H1 (cell line): ENCODE measurements at regions not wholly inside any gene's neighbourhood (a gene's known extent, or its start where the extent isn't known, plus 50 kb on each side); places are given as distances from the start of the nearest gene placed in this dataset.

Experiments used
- CTCF ChIA-PET: fragments of 300-600 bp; sonication (Branson Sonifier 250); formaldehyde crosslinking; loops from one replicate; lab custom pipeline; 2021; ENCODE audit not compliant: partially characterized antibody; lab: Charles Lee
- POLR2A ChIA-PET: fragments of 300-600 bp; sonication (Branson Sonifier 250); formaldehyde crosslinking; loops from one replicate; lab custom pipeline; 2021; ENCODE audit warnings: inconsistent platforms; ENCODE audit not compliant: partially characterized antibody; lab: Charles Lee
- DNase-seq, 2 experiments: peaks; one replicate each; pipeline versions ENCODE4 v3.0.0 to v3.0.0-alpha.2; 2010 to 2022; ENCODE audit warnings: low spot score in 2 of 2, low read depth in 1 of 2, mixed read lengths in 1 of 2
- FAIRE-seq: peaks from 2 replicates; lab custom pipeline; 2011; peaks lifted over from hg19 to GRCh38; lab: Jason Lieb, UNC
- H2AFZ ChIP-seq: 2 replicates; pipeline ENCODE4 v1.8.1; 2012; ENCODE audit warnings: low read length, inconsistent platforms
- H2AK5ac ChIP-seq: 2 replicates; pipeline ENCODE4 v1.6.1; 2013; ENCODE audit warnings: low read depth, low read length
- H2BK120ac ChIP-seq: replicated peaks from 2 replicates; pipeline ENCODE3; 2013; ENCODE audit warnings: low read depth, low read length, inconsistent platforms
- H2BK12ac ChIP-seq: 2 replicates; pipeline ENCODE4 v1.6.1; 2013; ENCODE audit warnings: low read depth, low read length
- H2BK15ac ChIP-seq: 2 replicates; pipeline ENCODE4 v1.6.1; 2013; ENCODE audit warnings: low read length
- H2BK20ac ChIP-seq: 2 replicates; pipeline ENCODE4 v1.6.1; 2013; ENCODE audit warnings: low read length
- H2BK5ac ChIP-seq: 2 replicates; pipeline ENCODE4 v1.6.1; 2013; ENCODE audit warnings: low read depth, low read length
- H3K14ac ChIP-seq: 2 replicates; pipeline ENCODE4 v1.6.1; 2013; ENCODE audit warnings: inconsistent platforms; ENCODE audit not compliant: insufficient read length
- H3K18ac ChIP-seq: 2 replicates; pipeline ENCODE4 v1.6.1; 2013; ENCODE audit warnings: low read length; ENCODE audit errors: extremely low read depth
- H3K23ac ChIP-seq: 2 replicates; pipeline ENCODE4 v1.6.1; 2013; ENCODE audit warnings: inconsistent platforms; ENCODE audit not compliant: insufficient read length
- H3K23me2 ChIP-seq: 2 replicates; pipeline ENCODE4 v1.6.1; 2013; ENCODE audit warnings: low read depth, low read length
- H3K27ac ChIP-seq: 2 replicates; pipeline ENCODE4 v1.6.1; 2011; ENCODE audit warnings: low read depth, low read length, inconsistent platforms
- H3K27me3 ChIP-seq, 4 experiments: replicated peaks in 1 of 4; 1 replicate in 1 of 4; 2 replicates in 3 of 4; pipeline versions ENCODE4 v1.6.1 to v1.8.1; 2011 to 2013; ENCODE audit warnings: low read length in 3 of 4, mild to moderate bottlenecking in 3 of 4, inconsistent platforms in 2 of 4, mixed read lengths in 2 of 4, moderate library complexity in 1 of 4; ENCODE audit not compliant: control insufficient read depth in 3 of 4, insufficient read depth in 3 of 4; ENCODE audit errors: extremely low read depth in 1 of 4
- H3K36me3 ChIP-seq, 4 experiments: 2 replicates each; pipeline versions ENCODE4 v1.6.1 to v1.8.1; 2011 to 2013; ENCODE audit warnings: mild to moderate bottlenecking in 4 of 4, low read length in 3 of 4, moderate library complexity in 2 of 4, control low read depth in 1 of 4, inconsistent platforms in 1 of 4; ENCODE audit not compliant: insufficient read depth in 4 of 4, control insufficient read depth in 2 of 4
- H3K4ac ChIP-seq: replicated peaks from 2 replicates; pipeline ENCODE3; 2013; ENCODE audit warnings: low read length, low read depth, mixed read lengths, inconsistent platforms; ENCODE audit not compliant: insufficient read length
- H3K4me1 ChIP-seq, 4 experiments: replicated peaks in 1 of 4; 1 replicate in 1 of 4; 2 replicates in 3 of 4; pipeline versions ENCODE4 v1.6.1 to v1.8.1; 2011 to 2013; ENCODE audit warnings: low read length in 3 of 4, inconsistent platforms in 2 of 4, mixed read lengths in 1 of 4; ENCODE audit not compliant: insufficient read depth in 4 of 4, control insufficient read depth in 3 of 4
- H3K4me2 ChIP-seq, 2 experiments: 2 replicates each; pipeline versions ENCODE4 v1.6.1 to v1.8.1; 2011 to 2013; ENCODE audit warnings: low read depth in 2 of 2, low read length in 2 of 2, control low read depth in 1 of 2, inconsistent platforms in 1 of 2, mild to moderate bottlenecking in 1 of 2; ENCODE audit not compliant: insufficient read depth in 1 of 2
- H3K4me3 ChIP-seq, 4 experiments: fragments of 200-600, 300-600 bp in 1 of 4; sonication (generic), shearing (Covaris generic), sonication (Bioruptor Twin) in 1 of 4; 2 replicates each; pipeline versions ENCODE4 v1.5.1 to v1.8.1; 2011 to 2016; ENCODE audit warnings: low read length in 4 of 4, low read depth in 3 of 4, control low read depth in 2 of 4, inconsistent platforms in 2 of 4, mild to moderate bottlenecking in 2 of 4, mixed read lengths in 1 of 4, moderate library complexity in 1 of 4; ENCODE audit not compliant: insufficient read depth in 2 of 4; ENCODE audit errors: extremely low read depth in 1 of 4
- H3K56ac ChIP-seq: replicated peaks from 2 replicates; pipeline ENCODE3; 2013; ENCODE audit warnings: low read depth, mild to moderate bottlenecking, mixed read lengths, low read length, inconsistent platforms; ENCODE audit not compliant: insufficient read length
- H3K79me1 ChIP-seq: 2 replicates; pipeline ENCODE4 v1.6.1; 2013; ENCODE audit warnings: low read depth, low read length, control low read depth
- H3K79me2 ChIP-seq, 2 experiments: 2 replicates each; pipeline versions ENCODE4 v1.6.1 to v1.8.1; 2012 to 2013; ENCODE audit warnings: low read length in 2 of 2, mild to moderate bottlenecking in 2 of 2, inconsistent platforms in 1 of 2; ENCODE audit not compliant: insufficient read depth in 2 of 2, control insufficient read depth in 1 of 2
- H3K9ac ChIP-seq, 4 experiments: replicated peaks in 1 of 4; 1 replicate in 1 of 4; 2 replicates in 3 of 4; pipeline versions ENCODE4 v1.6.1 to v1.8.1; 2011 to 2013; ENCODE audit warnings: low read depth in 3 of 4, low read length in 3 of 4, control low read depth in 2 of 4, mild to moderate bottlenecking in 2 of 4, moderate library complexity in 2 of 4, inconsistent platforms in 1 of 4; ENCODE audit errors: extremely low read depth in 1 of 4
- H3K9me3 ChIP-seq, 2 experiments: 2 replicates each; pipeline versions ENCODE4 v1.6.1 to v1.8.1; 2012 to 2013; ENCODE audit warnings: mild to moderate bottlenecking in 2 of 2, moderate library complexity in 2 of 2, control low read depth in 1 of 2, inconsistent platforms in 1 of 2, low read depth in 1 of 2, low read length in 1 of 2, mixed read lengths in 1 of 2; ENCODE audit not compliant: insufficient read depth in 2 of 2
- H4K20me1 ChIP-seq, 2 experiments: replicated peaks in 1 of 2; 2 replicates each; pipeline versions ENCODE3 to v1.8.1; 2011 to 2013; ENCODE audit warnings: inconsistent platforms in 2 of 2, low read length in 2 of 2, mild to moderate bottlenecking in 1 of 2; ENCODE audit not compliant: insufficient read depth in 2 of 2, control insufficient read depth in 1 of 2
- H4K5ac ChIP-seq: 2 replicates; pipeline ENCODE4 v1.6.1; 2013; ENCODE audit warnings: low read length, low read depth, mixed read lengths, inconsistent platforms; ENCODE audit not compliant: insufficient read length
- H4K8ac ChIP-seq: 2 replicates; pipeline ENCODE4 v1.8.0; 2013; ENCODE audit warnings: mild to moderate bottlenecking, moderate library complexity, low read length, inconsistent platforms; ENCODE audit not compliant: insufficient read depth; ENCODE audit errors: extremely low read depth
- H4K91ac ChIP-seq: replicated peaks from 2 replicates; pipeline ENCODE3; 2013; ENCODE audit warnings: low read length, mixed read lengths, inconsistent platforms; ENCODE audit not compliant: insufficient read length
- CTBP2 ChIP-seq: IDR thresholded peaks from 2 replicates; pipeline ENCODE4 v1.7.0; 2011; ENCODE audit warnings: borderline replicate concordance, mild to moderate bottlenecking, moderate library complexity, mixed read lengths, low read length; ENCODE audit not compliant: insufficient read depth, insufficient read length
- MAX ChIP-seq: IDR thresholded peaks from 2 replicates; pipeline ENCODE4 v1.6.1; 2012; ENCODE audit warnings: inconsistent platforms
- SUZ12 ChIP-seq: fragments of 200-600 bp; sonication (generic); IDR thresholded peaks from 2 replicates; pipeline ENCODE4 v1.6.1; 2012; ENCODE audit warnings: mild to moderate bottlenecking, inconsistent platforms, low read length, moderate library complexity, mixed read lengths
- ZNF274 ChIP-seq: IDR thresholded peaks from 2 replicates; pipeline ENCODE4 v1.7.0; 2012; ENCODE audit warnings: low read length, borderline replicate concordance; ENCODE audit errors: extremely low read depth
- WGBS, 2 experiments: shearing (Covaris generic) in 1 of 2; methylation state at CpG; one replicate each; pipeline versions ENCODE4 v1.1.6 to v1.1.7; 2013 to 2015; ENCODE audit warnings: low lambda C conversion rate in 2 of 2, mixed read lengths in 2 of 2, inconsistent platforms in 1 of 2, low coverage in 1 of 2, missing lambda C conversion rate in 1 of 2; ENCODE audit not compliant: insufficient replicate concordance in 2 of 2, insufficient coverage in 1 of 2, insufficient read length in 1 of 2; ENCODE audit errors: extremely low coverage in 1 of 2, missing lambda C conversion rate in 1 of 2; 5-methylcytosine and 5-hydroxymethylcytosine counted together

GRCh38 chr5:128613128-128613527 lies 75.1 kb upstream of the FBN2 start:
- no peak for FAIRE-seq
- Histone ChIP-seq H3K4me2 (no peak overlapping the region), H3K9me3 (no peaks in the 10 kb centered on the region; a peak in 1 of 4 replicates), H3K23me2 (no peaks in the 10 kb centered on the region), H2AK5ac (no peak overlapping the region), H3K27ac (no peak overlapping the region), H2BK20ac (no peak overlapping the region), H4K91ac (no peak overlapping the region), H3K79me1 (no peaks in the 10 kb centered on the region), H2BK5ac (no peak overlapping the region), H3K9ac (no peak overlapping the region), H2BK12ac (no peak overlapping the region), H3K36me3 (no peaks in the 10 kb centered on the region), H4K20me1 (no peaks in the 10 kb centered on the region), H3K56ac (no peak overlapping the region), H3K18ac (no peak overlapping the region), H3K14ac (no peak overlapping the region), H3K4me3 (no peak overlapping the region), H4K8ac (no peak overlapping the region), H2BK120ac (no peak overlapping the region), H3K4me1 (peaks cover 0 to 4% (median under 1%) of the 10 kb centered on the region in 4 experiments; a peak in 2 of 7 replicates), H4K5ac (no peak overlapping the region), H3K23ac (no peak overlapping the region), H2BK15ac (no peak overlapping the region), H3K79me2 (no peaks in the 10 kb centered on the region), H3K27me3 (no peaks in the 10 kb centered on the region), H3K4ac (no peak overlapping the region), H2AFZ (no peak overlapping the region)
- WGBS, 2 experiments, result 91% methylated on average over 4 of the region's 4 CpGs; no CpG with 5 or more reads in 1 of the 2 experiments
- ChIA-PET CTCF (no interaction called here), POLR2A (no interaction called here)
- DNase-seq, result no peak
- no peak for TF ChIP-seq CTBP2
- TF ChIP-seq SUZ12, result no peak
- TF ChIP-seq MAX, result no peak
- TF ChIP-seq ZNF274, result no peak
